CD14-positive monocyte (primary cell): ENCODE measurements at regions not wholly inside any gene's neighbourhood (a gene's known extent, or its start where the extent isn't known, plus 50 kb on each side); places are given as distances from the start of the nearest gene placed in this dataset.

Experiments
- DNase-seq, 3 donors: peaks; one replicate each; pipeline ENCODE4 v3.0.0-alpha.2; 2011 to 2022
- H2AFZ ChIP-seq: 2 replicates; pipeline ENCODE4 v1.6.0; 2012; ENCODE audit warnings: mild to moderate bottlenecking, low read depth, low read length, inconsistent platforms; ENCODE audit not compliant: insufficient read depth, poor library complexity, severe bottlenecking
- H3K27ac ChIP-seq, 2 donors: 1 replicate in 1 of 2; 2 replicates in 1 of 2; pipeline ENCODE4 v1.5.1; 2012 to 2013; ENCODE audit warnings: low read length in 2 of 2, control low read depth in 1 of 2, inconsistent platforms in 1 of 2, low read depth in 1 of 2, mild to moderate bottlenecking in 1 of 2
- H3K27me3 ChIP-seq, 2 donors: one replicate each; pipeline versions ENCODE4 v1.6.0 to v1.6.1; 2011 to 2013; ENCODE audit warnings: low read length in 2 of 2; ENCODE audit not compliant: control insufficient read depth in 2 of 2, insufficient read depth in 2 of 2
- H3K36me3 ChIP-seq, 2 donors: replicated peaks in 1 of 2; 1 replicate in 1 of 2; 2 replicates in 1 of 2; pipeline versions ENCODE4 v1.5.1 to v1.6.1; 2012 to 2013; ENCODE audit warnings: low read length in 2 of 2, control low read depth in 1 of 2, inconsistent platforms in 1 of 2, mild to moderate bottlenecking in 1 of 2; ENCODE audit not compliant: insufficient read depth in 2 of 2, control insufficient read depth in 1 of 2
- H3K4me1 ChIP-seq, 2 donors: 1 replicate in 1 of 2; 2 replicates in 1 of 2; pipeline versions ENCODE4 v1.5.1 to v1.6.1; 2012 to 2013; ENCODE audit warnings: low read length in 2 of 2, control low read depth in 1 of 2, inconsistent platforms in 1 of 2, mild to moderate bottlenecking in 1 of 2, moderate library complexity in 1 of 2; ENCODE audit not compliant: insufficient read depth in 2 of 2, control insufficient read depth in 1 of 2
- H3K4me2 ChIP-seq: replicated peaks from 2 replicates; pipeline ENCODE3; 2012; ENCODE audit warnings: low read length, moderate library complexity, mild to moderate bottlenecking; ENCODE audit not compliant: poor library complexity, severe bottlenecking; ENCODE audit errors: extremely low read depth
- H3K4me3 ChIP-seq, 3 experiments: fragments of 200-600 bp in 1 of 3; sonication (generic) in 1 of 3; replicated peaks in 1 of 3; 1 replicate in 2 of 3; 2 replicates in 1 of 3; pipeline ENCODE4 v1.5.1; 2011 to 2013; ENCODE audit warnings: low read length in 3 of 3, mild to moderate bottlenecking in 3 of 3, control low read depth in 2 of 3, low read depth in 2 of 3, inconsistent platforms in 1 of 3, moderate library complexity in 1 of 3
- H3K79me2 ChIP-seq: 2 replicates; pipeline ENCODE4 v1.6.0; 2012; ENCODE audit warnings: mild to moderate bottlenecking, control low read depth, inconsistent platforms, low read length, moderate library complexity; ENCODE audit not compliant: insufficient read depth
- H3K9ac ChIP-seq: 2 replicates; pipeline ENCODE4 v1.6.0; 2017; ENCODE audit warnings: low read length, mild to moderate bottlenecking; ENCODE audit not compliant: insufficient read depth, poor library complexity, severe bottlenecking
- H3K9me3 ChIP-seq, 2 donors: replicated peaks in 1 of 2; 1 replicate in 1 of 2; 2 replicates in 1 of 2; pipeline versions ENCODE4 v1.5.1 to v1.6.1; 2012 to 2013; ENCODE audit warnings: low read length in 2 of 2, control low read depth in 1 of 2; ENCODE audit not compliant: control insufficient read depth in 1 of 2, insufficient read depth in 1 of 2
- H4K20me1 ChIP-seq: 2 replicates; pipeline ENCODE4 v1.6.0; 2012; ENCODE audit warnings: mild to moderate bottlenecking, low read length, control low read depth, moderate library complexity; ENCODE audit not compliant: insufficient read depth
- H3K27ac Mint-ChIP-seq, 7 donors: one replicate each; pipeline ENCODE4 v1.8.0; 2020; ENCODE audit warnings: mild to moderate bottlenecking in 7 of 7, mixed read lengths in 7 of 7, moderate library complexity in 6 of 7, inconsistent platforms in 2 of 7
- H3K27me3 Mint-ChIP-seq, 3 donors: one replicate each; pipeline ENCODE4 v1.8.0; 2021 to 2022; ENCODE audit warnings: low read depth in 3 of 3, mild to moderate bottlenecking in 3 of 3, mixed read lengths in 3 of 3, moderate library complexity in 3 of 3, inconsistent platforms in 1 of 3
- H3K36me3 Mint-ChIP-seq, 2 donors: one replicate each; pipeline ENCODE4 v1.8.0; 2020; ENCODE audit warnings: mixed read lengths in 2 of 2, inconsistent platforms in 1 of 2, mild to moderate bottlenecking in 1 of 2
- H3K4me1 Mint-ChIP-seq: one replicate; pipeline ENCODE4 v1.8.0; 2020; ENCODE audit warnings: mild to moderate bottlenecking, mixed read lengths
- H3K4me3 Mint-ChIP-seq, 2 donors: one replicate each; pipeline ENCODE4 v1.8.0; 2020; ENCODE audit warnings: mild to moderate bottlenecking in 2 of 2, mixed read lengths in 2 of 2, moderate library complexity in 1 of 2
- H3K9me3 Mint-ChIP-seq, 7 donors: one replicate each; pipeline ENCODE4 v1.8.0; 2020 to 2022; ENCODE audit warnings: mixed read lengths in 7 of 7, mild to moderate bottlenecking in 6 of 7, moderate library complexity in 6 of 7, inconsistent platforms in 2 of 7
- CTCF ChIP-seq: fragments of 200-600 bp; IDR thresholded peaks from one replicate; pipeline ENCODE4 v1.8.0; 2022; ENCODE audit warnings: antibody characterized with exemption, mild to moderate bottlenecking
- whole genome bisulfite sequencing: methylation state at CpG from one replicate; pipeline ENCODE4 v1.1.5; 2013; ENCODE audit warnings: missing lambda C conversion rate; ENCODE audit not compliant: insufficient coverage; 5-methylcytosine and 5-hydroxymethylcytosine counted together
- intact Hi-C, 2 donors: fragments of 100-400 bp; cut with micrococcal nuclease; formaldehyde crosslinking; loops; one replicate each; pipeline versions ENCODE4 v1.15.0 to v1.15.1; 2023

GRCh38 chr15:81807806-81808205 is 238.0 kb downstream of the MEX3B start:
- Histone ChIP-seq H3K9me3 (no peaks in the 10 kb centered on the region), H2AFZ (no peak overlapping the region), H3K9ac (no peak overlapping the region), H3K79me2 (no peaks in the 10 kb centered on the region), H3K27ac (no peak overlapping the region), H3K36me3 (no peaks in the 10 kb centered on the region), H3K4me2 (no peak overlapping the region), H4K20me1 (no peaks in the 10 kb centered on the region), H3K27me3 (no peaks in the 10 kb centered on the region), H3K4me3 (no peak overlapping the region), H3K4me1 (no peaks in the 10 kb centered on the region)
- H3K9me3 Mint-ChIP-seq: peaks cover 0 to 7% (median 0%) of the 10 kb centered on the region in 7 donors
- no peak for DNase-seq
- no peak for TF ChIP-seq CTCF
- no peaks in the 10 kb centered on the region for H3K4me1 Mint-ChIP-seq
- H3K36me3 Mint-ChIP-seq: no peaks in the 10 kb centered on the region
- intact Hi-C loops: no loop called here
- 100% methylated on average over 3 of the region's 3 CpGs for WGBS
- H3K4me3 Mint-ChIP-seq: no peak overlapping the region
- H3K27me3 Mint-ChIP-seq: peaks cover 0 to 2% (median 1%) of the 10 kb centered on the region in 3 donors
- H3K27ac Mint-ChIP-seq: no peak overlapping the region

- Mint-ChIP-seq H3K27me3 (peaks cover 0 to 2% (median 1%) of the 10 kb centered on the region in 3 donors), H3K36me3 (no peaks in the 10 kb centered on the region), H3K4me1 (no peaks in the 10 kb centered on the region), H3K4me3 (no peak overlapping the region), H3K9me3 (peaks cover 0 to 7% (median 0%) of the 10 kb centered on the region in 7 donors), H3K27ac (no peak overlapping the region)
- Histone ChIP-seq H4K20me1 (no peaks in the 10 kb centered on the region), H3K27me3 (no peaks in the 10 kb centered on the region), H2AFZ (no peak overlapping the region), H3K79me2 (no peaks in the 10 kb centered on the region), H3K9me3 (no peaks in the 10 kb centered on the region), H3K4me2 (no peak overlapping the region), H3K4me1 (no peaks in the 10 kb centered on the region), H3K36me3 (no peaks in the 10 kb centered on the region), H3K4me3 (no peak overlapping the region), H3K9ac (no peak overlapping the region), H3K27ac (no peak overlapping the region)
- DNase-seq: no peak
- 80% methylated on average over 2 of the region's 2 CpGs for WGBS
- intact Hi-C loops: no loop called here
- no peak for TF ChIP-seq CTCF
These were observed 238.6 kb downstream of the MEX3B start for GRCh38 chr15:81807186-81807585.
